Fibroblast of mammary gland (primary cell): ENCODE measurements at regions not wholly inside any gene's neighbourhood (a gene's known extent, or its start where the extent isn't known, plus 50 kb on each side); places are given as distances from the start of the nearest gene placed in this dataset.

ENCODE experiments used
- DNase-seq: peaks from one replicate; pipeline ENCODE4 v3.0.0-alpha.2; 2010; ENCODE audit warnings: low read depth
- H3K4me3 ChIP-seq: 2 replicates; pipeline ENCODE4 v1.5.1; 2011; ENCODE audit warnings: low read depth, mild to moderate bottlenecking, low read length, moderate library complexity; ENCODE audit not compliant: control insufficient read depth
- CTCF ChIP-seq: conservative IDR thresholded peaks from 2 replicates; pipeline ENCODE4 v1.5.1; 2011; ENCODE audit warnings: low read depth, low read length, inconsistent platforms; ENCODE audit not compliant: control insufficient read depth, insufficient read depth

- no peak for DNase-seq
- no peak for TF ChIP-seq CTCF
- no peak overlapping the region for H3K4me3 ChIP-seq
These were observed 402.0 kb downstream of the RPS24 start for GRCh38 chr10:78435484-78436221.

- no peak for DNase-seq
- TF ChIP-seq CTCF: no peak
- H3K4me3 ChIP-seq: no peak overlapping the region
These were observed 402.5 kb downstream of the RPS24 start for GRCh38 chr10:78436222-78436573.

- no peak overlapping the region for H3K4me3 ChIP-seq
These were observed 403.2 kb downstream of the RPS24 start for GRCh38 chr10:78436706-78437406.

GRCh38 chr10:78437407-78437768 lies 403.7 kb downstream of the RPS24 start:
- no peak for DNase-seq
- TF ChIP-seq CTCF: no peak
- H3K4me3 ChIP-seq: no peak overlapping the region

More at GRCh38 chr10:78436706-78437406, 403.2 kb downstream of the RPS24 start:
- no peak for TF ChIP-seq CTCF
- no peak for DNase-seq

GRCh38 chr10:78437998-78438906 lies 404.6 kb downstream of the RPS24 start:
- TF ChIP-seq CTCF: no peak
- no peak overlapping the region for H3K4me3 ChIP-seq
- no peak for DNase-seq

GRCh38 chr10:78438907-78439809 lies 405.5 kb downstream of the RPS24 start:
- H3K4me3 ChIP-seq: no peak overlapping the region
- DNase-seq: no peak
- no peak for TF ChIP-seq CTCF
